Stimulated activated CD4-positive, alpha-beta T cell treated with anti-CD3 and anti-CD28 coated beads, Interleukin-2, amount 100 ng/mL, for 24 hours (primary cell): ENCODE measurements at regions not wholly inside any gene's neighbourhood (a gene's known extent, or its start where the extent isn't known, plus 50 kb on each side); places are given as distances from the start of the nearest gene placed in this dataset.
"Not testable (repeated sequence)": the region's sequence is repeated elsewhere in the genome, so short reads cannot be mapped to it uniquely, and the experiment has no call there.

Experiments
- DNase-seq, 2 donors: peaks; one replicate each; pipeline ENCODE4 v3.0.0-alpha.2; 2020

DNA sequence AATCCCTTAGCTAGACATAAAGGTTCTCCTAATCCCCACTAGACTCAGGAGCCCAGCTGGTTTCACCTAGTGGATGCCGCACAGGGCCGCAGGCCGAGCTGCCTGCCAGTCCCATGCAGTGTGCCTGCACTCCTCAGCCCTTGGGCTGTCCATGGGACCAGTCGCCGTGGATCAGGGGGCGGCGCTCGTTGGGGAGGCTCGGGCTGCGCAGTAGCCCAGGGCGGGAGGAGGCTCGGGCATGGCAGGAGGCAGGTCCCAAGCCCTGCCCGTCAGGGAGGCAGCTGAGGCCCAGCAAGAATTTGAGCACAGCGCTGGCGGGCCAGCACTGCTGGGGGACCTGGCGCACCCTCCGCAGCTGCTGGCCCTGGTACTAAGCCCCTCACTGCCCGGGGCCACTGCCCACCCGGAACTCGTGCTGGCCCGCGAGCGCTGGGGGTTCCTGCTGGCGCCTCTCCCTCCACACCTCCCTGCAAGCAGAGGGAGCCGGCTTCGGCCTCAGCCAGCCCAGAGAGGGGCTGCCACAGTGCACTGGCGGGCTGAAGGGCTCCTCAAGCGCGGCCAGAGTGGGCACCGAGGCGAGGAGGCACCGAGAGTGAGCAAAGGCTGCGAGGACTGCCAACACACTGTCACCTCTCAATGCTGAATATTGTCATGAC, 307.8 kb downstream of the C6orf118 start:
- no peak for DNase-seq

- DNase-seq, result no peak
These were observed 311.1 kb downstream of the C6orf118 start for GRCh38 chr6:164998297-164998696.

DNA sequence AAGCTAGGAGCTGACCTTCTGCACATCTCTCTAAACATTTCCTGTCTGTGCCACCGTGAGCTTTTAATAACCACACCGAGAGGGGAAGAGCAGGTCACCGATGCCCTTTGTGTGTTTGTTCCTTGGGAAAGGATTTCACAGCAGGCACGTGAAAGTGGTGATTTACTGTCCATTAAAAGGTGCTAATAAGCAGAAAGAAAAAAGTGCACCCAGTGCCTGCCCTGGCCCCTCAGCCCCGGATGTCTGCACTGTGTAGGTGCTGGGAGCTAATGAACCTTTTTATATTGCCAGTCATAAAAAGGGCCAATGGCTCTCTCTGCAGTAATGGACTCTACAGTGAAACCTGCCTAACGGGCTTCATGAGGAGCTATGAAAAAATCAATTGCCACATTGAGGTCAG, 312.6 kb downstream of the C6orf118 start:
- no peak for DNase-seq

DNA sequence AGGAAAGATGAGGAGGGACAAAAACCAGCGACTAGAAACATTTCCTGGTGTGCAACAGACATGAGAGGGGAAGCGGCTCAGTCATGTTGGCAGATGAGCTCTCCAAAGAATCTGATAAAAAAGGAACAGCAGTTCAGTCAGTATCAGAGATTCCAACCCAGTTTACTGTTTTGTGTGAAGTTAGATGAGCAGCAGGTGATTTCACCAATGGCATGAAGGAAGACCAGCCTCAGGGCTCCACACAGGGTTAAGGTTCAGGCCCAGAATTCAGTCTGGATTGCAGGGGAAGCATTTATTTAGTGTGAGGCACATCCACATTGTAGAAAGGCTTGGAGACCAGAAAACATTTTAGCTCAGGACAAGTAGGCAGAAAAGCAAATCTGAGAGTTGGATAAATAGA, 317.8 kb downstream of the C6orf118 start:
- DNase-seq, result no peak

- no peak for DNase-seq
These were observed 318.5 kb downstream of the C6orf118 start for GRCh38 chr6:164990901-164991300.

DNA sequence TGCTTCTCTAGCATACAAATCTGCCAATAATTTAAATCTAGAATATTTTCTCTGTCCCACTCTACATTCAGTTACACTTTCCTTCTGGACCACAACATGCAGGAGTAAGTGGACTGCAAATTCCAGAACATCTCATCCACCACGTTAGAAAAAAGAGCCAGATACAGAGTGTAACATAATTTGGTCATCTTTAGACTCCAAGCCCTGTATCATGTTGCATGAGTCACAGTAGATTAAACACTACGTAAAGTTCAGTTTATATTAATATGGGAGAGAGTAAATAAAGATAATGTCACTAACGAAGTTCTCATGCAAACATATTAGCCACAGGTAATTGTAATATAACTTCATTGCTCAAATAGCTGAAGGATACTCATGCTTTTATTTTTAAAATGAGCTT, 327.0 kb downstream of the C6orf118 start:
- no peak for DNase-seq

- no peak for DNase-seq
These were observed 342.3 kb downstream of the C6orf118 start for GRCh38 chr6:164967102-164967501.

DNA sequence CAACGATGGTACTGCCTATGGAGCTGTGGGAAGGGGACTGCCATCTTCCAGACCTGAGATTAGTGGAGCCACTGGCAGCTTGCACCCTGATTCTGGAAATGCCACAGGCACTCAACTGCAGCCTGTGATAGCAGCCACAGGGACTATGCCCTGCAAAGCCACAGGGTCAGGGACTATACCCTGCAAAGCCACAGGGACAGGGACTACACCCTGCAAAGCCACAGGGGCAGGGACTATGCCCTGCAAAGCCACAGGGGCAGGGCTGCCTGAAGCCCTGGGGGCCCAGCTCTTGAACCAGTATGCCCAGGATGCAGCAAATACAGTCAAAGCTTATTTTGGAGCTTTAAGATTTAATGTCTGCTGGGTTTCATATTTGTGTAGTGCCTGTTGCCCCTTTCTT, 346.6 kb downstream of the C6orf118 start:
- DNase-seq, result no peak

DNA sequence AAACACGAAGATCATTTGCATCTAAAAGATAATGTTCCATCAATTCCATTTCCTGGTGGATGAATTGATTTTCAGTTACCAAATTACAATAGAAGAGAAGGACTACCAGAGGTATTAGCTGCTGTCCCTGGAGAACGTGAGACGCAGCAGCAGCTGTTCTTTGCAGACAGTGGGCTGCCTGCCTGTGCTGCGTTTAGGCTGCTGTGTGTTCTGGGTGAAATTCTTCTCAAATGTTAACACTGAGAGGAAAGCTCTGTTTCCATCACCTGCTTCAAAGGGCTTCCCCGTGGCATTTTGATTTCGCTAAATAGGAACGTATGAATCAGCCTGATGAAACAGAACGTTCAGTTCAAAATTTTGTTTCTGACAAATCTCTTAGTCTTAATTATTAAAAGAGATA, 362.2 kb downstream of the C6orf118 start:
- no peak for DNase-seq

DNA sequence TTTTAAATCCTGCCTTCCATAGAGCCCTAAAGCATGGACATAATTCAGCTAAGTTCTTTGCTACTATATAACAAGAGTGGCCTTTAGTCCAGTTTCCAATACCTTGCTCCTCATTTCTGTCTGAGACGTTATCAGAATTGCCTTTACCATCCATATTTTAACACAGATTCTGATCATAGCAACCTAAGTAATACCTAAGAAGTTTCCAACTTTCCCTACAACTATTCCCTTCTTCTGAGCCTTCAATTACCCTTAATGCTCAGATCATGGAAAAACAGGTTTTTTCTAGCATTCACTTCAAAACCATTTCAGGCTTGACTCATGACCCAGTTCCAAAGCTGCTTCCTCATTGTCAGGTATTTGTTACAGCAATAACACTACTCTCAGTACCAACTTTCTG, 367.1 kb downstream of the C6orf118 start:
- DNase-seq, result no peak

DNA sequence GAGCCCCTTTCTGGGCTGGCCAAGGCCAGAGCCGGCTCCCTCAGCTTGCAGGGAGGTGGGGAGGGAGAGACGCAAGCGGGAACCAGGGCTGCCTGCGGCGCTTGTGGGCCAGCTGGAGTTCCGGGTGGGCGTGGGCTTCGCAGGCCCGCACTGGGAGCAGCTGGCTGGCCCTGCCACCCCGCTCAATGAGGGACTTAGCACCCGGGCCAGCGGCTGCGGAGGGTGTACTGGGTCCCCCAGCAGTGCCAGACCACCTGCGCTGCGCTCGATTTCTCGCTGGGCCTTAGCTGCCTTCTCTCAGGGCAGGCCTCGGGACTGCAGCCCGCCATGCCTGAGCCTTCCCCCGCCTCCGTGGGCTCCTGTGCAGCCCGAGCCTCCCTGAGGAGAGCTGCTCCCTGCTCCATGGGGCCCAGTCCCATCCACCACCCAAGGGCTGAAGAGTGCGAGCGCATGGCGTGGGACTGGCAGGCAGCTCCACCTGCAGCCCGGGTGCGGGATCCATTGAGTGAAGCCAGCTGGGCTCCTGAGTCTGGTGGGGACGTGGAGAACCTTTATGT, 376.1 kb downstream of the C6orf118 start:
- DNase-seq, result not testable (repeated sequence)

DNA sequence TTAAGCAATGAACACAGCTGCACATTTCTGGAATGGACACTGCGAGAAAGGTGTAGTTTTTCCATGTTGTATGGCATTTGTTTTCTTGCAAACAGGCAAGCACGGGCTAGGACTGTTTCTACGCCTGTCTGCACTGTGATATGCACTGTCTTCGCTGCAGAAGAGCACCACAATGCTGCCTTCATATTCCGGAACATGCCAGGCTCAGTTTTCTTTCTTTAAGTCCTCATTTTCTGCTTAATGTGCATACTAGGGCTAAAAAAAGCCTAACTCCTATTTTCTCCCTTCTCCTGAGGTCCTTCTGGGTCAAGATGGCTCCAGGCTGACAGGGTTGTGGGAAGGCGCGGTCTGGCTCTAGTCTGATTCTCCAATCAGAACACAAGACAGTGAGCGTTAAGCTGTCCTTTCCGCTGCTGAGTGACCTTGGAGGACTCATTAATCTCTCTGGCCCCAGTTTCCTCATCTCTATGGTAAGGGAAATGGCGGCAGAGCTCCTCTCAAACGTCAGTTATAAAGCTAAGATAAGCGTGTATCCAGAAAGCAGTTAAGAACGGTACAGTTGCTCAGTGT, 379.9 kb downstream of the C6orf118 start:
- DNase-seq, result no peak

GRCh38 chr6:164928728-164929407, 380.5 kb downstream of the C6orf118 start:
- DNase-seq, result no peak

DNA sequence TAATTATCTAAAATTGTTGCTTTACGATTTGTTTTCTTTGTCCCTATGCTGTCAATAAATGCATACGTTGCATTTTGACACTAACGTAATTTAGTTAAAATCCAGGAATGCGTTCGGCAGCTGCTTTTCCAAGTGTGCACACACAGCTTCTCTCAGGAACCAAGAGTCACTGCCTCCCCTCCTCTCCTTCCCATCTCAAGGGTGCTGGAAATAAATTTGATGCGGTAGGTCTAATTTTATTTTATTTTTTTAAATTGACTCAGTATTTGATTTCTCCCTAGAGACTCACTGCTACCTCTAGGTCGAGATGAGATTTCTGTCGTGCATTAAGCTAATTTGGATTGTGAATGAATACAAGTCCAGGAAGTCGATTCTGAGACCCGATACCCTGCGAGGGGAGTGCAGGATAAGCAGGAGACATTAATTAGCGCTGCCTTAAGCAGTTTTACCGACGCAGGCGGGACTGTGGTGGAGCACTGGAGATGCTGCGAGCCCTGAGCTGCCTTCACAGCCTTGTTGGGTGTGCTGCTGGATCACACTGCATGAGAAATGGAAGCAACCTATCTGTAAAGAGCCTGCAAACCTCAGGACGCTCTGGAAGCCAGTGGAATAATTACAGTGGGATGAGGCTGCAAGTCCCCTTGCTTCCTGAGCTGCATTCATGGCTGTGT, 381.2 kb downstream of the C6orf118 start:
- no peak for DNase-seq

GRCh38 chr6:164927288-164928056, 381.9 kb downstream of the C6orf118 start:
- peak; percentile 63 to 68 for DNase-seq

DNA sequence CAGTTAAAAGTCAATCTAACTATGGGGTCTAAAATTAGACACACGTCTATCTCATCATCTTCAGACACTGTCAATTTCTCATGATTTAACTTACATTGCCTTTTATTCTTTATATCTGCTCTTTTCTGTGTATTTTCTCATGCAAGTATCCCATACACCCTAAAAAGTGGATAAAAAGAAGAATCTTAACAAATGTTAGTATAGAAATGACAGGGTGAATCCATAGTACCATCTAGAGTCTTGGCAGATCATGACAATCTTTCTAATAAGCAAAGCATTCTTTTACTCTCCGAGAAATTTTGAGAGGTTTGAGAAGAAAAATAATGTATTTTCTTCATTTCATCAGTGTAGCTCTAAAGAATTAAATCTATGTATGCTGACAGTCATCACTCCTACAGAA, 382.7 kb downstream of the C6orf118 start:
- DNase-seq, result no peak

GRCh38 chr6:164925681-164926530, 383.5 kb downstream of the C6orf118 start:
- DNase-seq, result no peak

DNA sequence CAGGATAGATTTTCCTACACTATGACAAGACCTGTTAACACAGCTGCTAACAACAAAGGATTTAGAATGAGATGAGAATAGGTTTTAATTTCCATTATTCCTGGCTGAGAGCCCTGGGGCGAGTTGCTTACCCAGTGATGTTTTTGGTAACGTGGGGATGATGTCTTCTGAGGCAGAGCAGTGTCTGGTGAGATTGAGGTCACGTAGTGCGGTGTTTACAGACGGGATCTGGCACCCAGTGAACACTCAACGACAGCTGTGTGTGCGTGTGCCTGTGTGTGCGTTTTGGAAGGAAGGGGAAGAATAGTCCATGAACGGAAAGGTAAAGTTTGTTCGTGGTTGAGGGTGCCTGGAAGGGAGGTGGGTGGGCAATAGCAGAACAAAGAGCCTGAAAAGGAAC, 384.7 kb downstream of the C6orf118 start:
- no peak for DNase-seq

DNA sequence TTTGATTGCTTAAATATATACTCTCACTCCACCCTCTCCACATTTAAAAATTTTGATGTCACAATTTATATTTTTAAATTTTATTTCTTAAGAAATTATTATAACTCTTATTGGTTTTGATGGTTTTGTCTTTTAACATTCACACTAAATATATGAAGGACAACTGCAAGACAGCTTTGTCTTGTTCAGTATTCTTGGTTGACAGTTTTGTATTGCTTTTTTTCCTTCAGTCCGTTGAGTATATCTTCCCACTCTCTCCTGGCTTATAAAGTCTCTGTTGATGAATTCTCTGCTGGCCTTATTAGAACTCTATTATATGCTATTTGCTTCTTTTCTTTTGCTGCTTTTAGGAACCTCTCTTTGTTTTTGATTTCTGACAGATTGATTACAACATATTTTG, 392.2 kb downstream of the C6orf118 start:
- DNase-seq, result no peak

DNA sequence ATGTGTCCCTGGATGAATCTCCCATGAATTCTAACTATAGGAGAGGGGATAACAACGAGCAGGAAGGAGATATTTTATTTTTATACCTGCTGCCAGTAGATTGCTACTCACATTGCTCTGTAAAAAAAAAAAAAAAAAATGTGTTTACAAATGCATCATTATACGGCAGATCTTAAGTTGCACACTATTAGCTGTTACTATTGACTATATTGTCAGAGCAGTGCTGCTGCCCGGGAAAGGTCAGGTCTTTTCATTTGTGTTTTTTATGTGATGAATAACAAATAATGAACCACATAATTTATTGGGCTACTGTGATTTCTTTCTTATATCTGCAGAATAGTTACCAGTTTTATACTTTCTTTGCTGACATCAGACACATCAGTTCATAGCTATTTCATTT, 393.3 kb downstream of the C6orf118 start:
- no peak for DNase-seq

- no peak for DNase-seq
These were observed 397.4 kb downstream of the C6orf118 start for GRCh38 chr6:164911873-164912580.
